GM13976 (cell line): ENCODE measurements at regions not wholly inside any gene's neighbourhood (a gene's known extent, or its start where the extent isn't known, plus 50 kb on each side); places are given as distances from the start of the nearest gene placed in this dataset.

Source experiments
- DNase-seq: peaks from one replicate; pipeline ENCODE4 v3.0.0; 2012; ENCODE audit warnings: low spot score
- in situ Hi-C: fragments of 300-500 bp; cut with MboI; formaldehyde crosslinking; loops from one replicate; pipeline ENCODE4 v1.12.0; 2022; ENCODE audit warnings: low sequenced_read_pairs, mixed read lengths, inconsistent platforms; ENCODE audit not compliant: unreplicated experiment
- TF ChIP-seq, protein P1 (sequence below): IDR thresholded peaks from 2 replicates; pipeline ENCODE4 v1.5.1; 2012; ENCODE audit warnings: borderline replicate concordance, mild to moderate bottlenecking; ENCODE audit not compliant: insufficient read depth; ENCODE audit errors: extremely low read depth, missing control alignments, control extremely low read depth

DNA sequence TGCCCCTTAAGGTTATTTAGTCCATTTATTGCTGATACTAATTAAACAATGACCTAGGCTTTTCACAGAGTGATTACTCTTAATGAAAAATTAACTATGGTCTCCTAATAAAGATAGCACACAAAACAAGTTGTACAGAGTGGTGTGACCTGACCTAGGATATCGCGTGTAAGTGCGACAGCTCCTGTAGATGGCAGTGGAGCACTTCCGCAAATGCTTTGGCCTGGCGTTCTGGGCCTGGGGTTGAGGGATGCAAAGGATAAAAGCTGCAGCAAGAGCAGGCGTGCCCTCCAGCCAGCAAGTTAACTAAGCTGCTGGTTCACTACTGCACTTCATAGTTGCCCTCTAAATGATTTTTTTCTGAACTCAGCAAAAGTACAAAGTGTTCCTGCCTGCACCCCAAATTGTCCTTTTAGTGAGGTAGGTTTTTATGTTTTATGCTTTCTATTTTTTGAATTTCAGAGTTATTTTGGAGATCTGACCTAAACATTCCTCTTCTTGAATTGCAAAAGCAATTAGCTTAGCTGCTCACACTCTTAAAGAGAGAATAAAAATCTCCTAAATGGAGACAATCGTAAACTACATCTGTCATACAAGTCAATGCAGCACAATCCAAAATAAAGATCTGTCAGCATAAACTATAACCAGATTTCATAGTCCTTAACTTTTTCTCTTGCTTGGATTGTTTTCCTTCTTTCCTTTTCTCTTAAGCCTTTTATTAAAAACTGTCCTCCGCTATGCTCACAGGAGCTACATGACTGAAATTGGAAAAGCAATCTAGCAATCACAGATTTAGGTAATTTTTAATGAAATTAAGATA is 379.6 kb downstream of the LRIG3 start:
- in situ Hi-C loops = no loop called here
- TF ChIP-seq, protein P1, sequence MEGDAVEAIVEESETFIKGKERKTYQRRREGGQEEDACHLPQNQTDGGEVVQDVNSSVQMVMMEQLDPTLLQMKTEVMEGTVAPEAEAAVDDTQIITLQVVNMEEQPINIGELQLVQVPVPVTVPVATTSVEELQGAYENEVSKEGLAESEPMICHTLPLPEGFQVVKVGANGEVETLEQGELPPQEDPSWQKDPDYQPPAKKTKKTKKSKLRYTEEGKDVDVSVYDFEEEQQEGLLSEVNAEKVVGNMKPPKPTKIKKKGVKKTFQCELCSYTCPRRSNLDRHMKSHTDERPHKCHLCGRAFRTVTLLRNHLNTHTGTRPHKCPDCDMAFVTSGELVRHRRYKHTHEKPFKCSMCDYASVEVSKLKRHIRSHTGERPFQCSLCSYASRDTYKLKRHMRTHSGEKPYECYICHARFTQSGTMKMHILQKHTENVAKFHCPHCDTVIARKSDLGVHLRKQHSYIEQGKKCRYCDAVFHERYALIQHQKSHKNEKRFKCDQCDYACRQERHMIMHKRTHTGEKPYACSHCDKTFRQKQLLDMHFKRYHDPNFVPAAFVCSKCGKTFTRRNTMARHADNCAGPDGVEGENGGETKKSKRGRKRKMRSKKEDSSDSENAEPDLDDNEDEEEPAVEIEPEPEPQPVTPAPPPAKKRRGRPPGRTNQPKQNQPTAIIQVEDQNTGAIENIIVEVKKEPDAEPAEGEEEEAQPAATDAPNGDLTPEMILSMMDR = peak; percentile 41
- DNase-seq = no peak

- TF ChIP-seq, protein P1 = no peak
- DNase-seq = no peak
- in situ Hi-C loops = no loop called here
These were observed 379.0 kb downstream of the LRIG3 start for GRCh38 chr12:58541300-58541690.

GRCh38 chr12:58544281-58544680 is 376.0 kb downstream of the LRIG3 start:
- DNase-seq = no peak
- TF ChIP-seq, protein P1 = no peak
- in situ Hi-C loops = no loop called here

DNA sequence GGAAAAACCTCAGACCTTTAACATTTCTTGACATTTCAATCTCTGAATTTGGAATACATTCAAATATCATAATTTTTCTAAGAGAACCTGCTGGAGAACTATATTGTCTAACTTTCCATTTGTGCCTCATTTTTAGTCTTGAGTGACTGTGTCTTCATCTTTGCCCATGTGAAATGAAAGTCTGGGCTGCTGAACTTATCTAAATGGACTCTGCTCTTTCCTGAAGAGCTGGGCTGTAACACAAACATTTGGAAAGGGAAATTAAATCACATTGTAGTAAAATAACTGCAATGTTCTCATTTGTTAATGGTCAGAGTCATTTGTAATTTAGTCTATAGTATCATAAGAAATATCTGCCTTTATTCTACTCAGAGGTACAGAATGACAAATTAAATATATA is 373.1 kb downstream of the LRIG3 start:
- TF ChIP-seq, protein P1 = no peak
- in situ Hi-C loops = no loop called here
- DNase-seq = no peak

GRCh38 chr12:58548801-58549200 is 371.5 kb downstream of the LRIG3 start:
- in situ Hi-C loops = no loop called here
- TF ChIP-seq, protein P1 = no peak
- DNase-seq = no peak

- TF ChIP-seq, protein P1 = no peak
- no peak for DNase-seq
- in situ Hi-C loops = no loop called here
These were observed 365.7 kb downstream of the LRIG3 start for GRCh38 chr12:58554522-58555157.
